ENCODE measurements at regions not wholly inside any gene's neighbourhood (a gene's known extent, or its start where the extent isn't known, plus 50 kb on each side); places are given as distances from the start of the nearest gene placed in this dataset.
"Not testable (repeated sequence)": the region's sequence is repeated elsewhere in the genome, so short reads cannot be mapped to it uniquely, and the experiment has no call there.

DNA sequence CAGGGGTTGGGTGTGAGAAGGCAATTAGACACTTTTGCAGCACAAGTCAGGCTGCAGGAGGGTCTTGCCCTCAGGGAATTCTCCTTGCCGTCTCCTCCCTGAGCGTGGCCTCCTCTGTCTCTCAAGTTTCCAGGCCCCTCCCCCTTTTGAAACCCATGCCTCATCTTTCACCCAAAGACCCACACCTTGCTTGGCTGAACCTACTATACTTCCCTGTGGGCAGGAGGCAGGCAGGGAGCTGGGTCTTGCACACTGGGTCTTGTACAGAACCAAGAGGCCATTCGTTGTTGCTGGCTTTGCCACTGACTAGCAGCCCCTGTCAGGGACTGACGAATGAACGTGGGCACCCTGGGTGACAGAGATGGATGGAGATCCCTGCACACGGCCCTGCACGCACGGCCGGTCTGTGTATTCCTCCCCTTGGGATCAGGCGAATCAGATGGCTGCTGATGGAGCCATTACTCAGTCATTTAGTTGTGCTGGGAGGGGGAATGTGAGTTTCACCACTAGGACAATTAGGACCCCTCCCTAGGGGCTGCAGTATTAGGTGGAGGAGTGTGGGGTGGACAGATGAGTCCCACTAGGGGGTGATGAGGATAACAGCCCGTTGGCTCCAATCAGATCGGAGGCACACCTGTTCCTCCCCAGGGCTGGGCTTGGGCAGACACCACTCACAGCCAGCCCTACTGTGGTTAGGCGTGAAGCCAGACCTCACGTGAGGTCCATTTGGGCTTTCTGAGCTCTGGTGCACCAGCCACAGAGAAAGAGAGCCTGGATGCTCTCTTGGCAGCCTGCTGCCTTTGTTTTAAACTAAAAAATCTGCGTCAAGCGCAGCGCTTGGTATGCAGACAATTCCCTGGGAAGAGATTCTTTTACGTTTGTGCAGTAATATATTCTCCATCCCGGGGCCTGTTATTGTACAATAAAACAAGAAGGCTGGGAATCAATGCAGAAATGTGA, 167.7 kb upstream of the WSCD1 start:
- peaks cover 5 to 19% (median 9%) of the 10 kb centered on the region in 3 donors for H3K27me3 Mint-ChIP-seq
- DNase-seq (no peak), ATAC-seq (ENCODE audit: low read depth in 2 of 2) (no peak)
- H3K36me3 Mint-ChIP-seq, result peaks cover 0 to 8% of the 10 kb centered on the region in 2 donors
- H3K27ac Mint-ChIP-seq, result no peak overlapping the region
- peaks cover 0 to 4% (median 0%) of the 10 kb centered on the region in 3 donors for H3K4me1 Mint-ChIP-seq
- H3K9me3 Mint-ChIP-seq, result peaks cover 9 to 31% (median 13%) of the 10 kb centered on the region in 7 donors
- no peak overlapping the region for H3K4me3 Mint-ChIP-seq

DNA sequence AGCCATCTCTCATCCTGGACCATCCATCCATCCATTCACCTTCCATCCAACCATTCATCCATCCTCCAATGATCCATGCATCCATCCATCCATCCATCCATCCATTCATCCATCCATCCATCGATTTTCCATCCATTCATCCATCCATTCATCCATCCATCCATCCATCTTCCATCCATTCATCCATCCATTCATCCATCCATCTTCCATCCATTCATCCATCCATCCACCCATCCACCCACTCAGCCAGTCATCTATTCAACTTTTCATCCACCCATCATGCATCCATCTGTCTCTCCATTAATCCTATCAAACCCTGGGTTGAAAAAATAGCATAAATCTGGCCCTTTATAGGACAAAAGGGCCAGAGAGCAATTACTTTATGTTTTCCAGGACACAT, 158.3 kb upstream of the WSCD1 start:
- Mint-ChIP-seq H3K4me1 (no peaks in the 10 kb centered on the region), H3K27me3 (peaks cover 6 to 7% (median 6%) of the 10 kb centered on the region in 3 donors), H3K4me3 (no peak overlapping the region), H3K36me3 (no peaks in the 10 kb centered on the region), H3K27ac (no peak overlapping the region), H3K9me3 (peaks cover 0 to 5% (median 2%) of the 10 kb centered on the region in 7 donors)
- no peak for ATAC-seq (ENCODE audit: low read depth in 2 of 2)
- DNase-seq, result no peak

DNA sequence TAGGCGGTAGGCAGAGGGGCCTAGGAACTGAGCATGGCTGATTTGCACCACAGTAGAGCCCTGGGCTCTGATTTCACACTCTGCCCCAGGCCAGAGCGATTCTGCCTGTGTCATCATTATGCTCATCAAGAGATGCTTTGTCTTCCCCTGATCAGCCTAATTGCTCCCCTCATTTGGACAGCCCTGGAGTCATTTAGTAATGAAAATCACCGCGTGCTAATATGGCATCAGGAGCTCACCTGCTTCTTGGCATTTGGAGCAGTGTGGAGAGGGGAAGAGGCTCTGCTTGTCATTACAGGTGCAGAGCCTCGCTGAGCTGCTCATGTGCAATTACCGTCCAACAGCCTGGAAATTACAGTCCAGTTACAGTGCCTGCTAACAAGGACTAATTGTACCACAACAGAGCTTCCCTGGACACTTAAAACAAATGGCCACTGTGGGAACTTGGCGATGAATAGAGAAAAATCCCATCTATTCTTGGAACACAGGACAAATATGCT, 157.1 kb upstream of the WSCD1 start:
- Mint-ChIP-seq H3K27ac (no peak overlapping the region), H3K36me3 (no peaks in the 10 kb centered on the region), H3K9me3 (peaks cover 0 to 5% (median 0%) of the 10 kb centered on the region in 7 donors), H3K27me3 (peaks cover 6 to 7% (median 6%) of the 10 kb centered on the region in 3 donors), H3K4me1 (no peaks in the 10 kb centered on the region), H3K4me3 (no peak overlapping the region)
- ATAC-seq (ENCODE audit: low read depth in 2 of 2), result no peak
- no peak for DNase-seq

DNA sequence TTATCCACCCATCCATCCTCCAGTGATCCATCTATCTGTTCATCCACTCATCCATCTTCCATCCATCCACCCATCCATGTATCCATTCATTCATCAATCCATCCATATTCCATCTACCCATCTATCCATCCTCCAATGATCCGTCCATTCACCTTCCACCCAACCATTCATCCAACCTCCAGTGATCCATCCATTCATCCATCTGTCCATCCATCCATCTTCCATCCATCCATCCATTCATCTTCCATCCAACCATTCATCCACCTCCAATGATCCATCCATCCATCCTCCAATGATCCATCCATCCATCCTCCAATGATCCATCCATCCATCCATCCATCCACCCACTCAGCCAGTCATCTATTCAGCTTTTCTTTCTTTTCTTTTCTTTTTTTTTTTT, 156.5 kb upstream of the WSCD1 start:
- H3K4me3 Mint-ChIP-seq, result no peak overlapping the region
- H3K27me3 Mint-ChIP-seq, result peaks cover 6 to 7% (median 6%) of the 10 kb centered on the region in 3 donors
- H3K4me1 Mint-ChIP-seq, result no peaks in the 10 kb centered on the region
- H3K9me3 Mint-ChIP-seq, result peaks cover 0 to 5% (median 0%) of the 10 kb centered on the region in 7 donors
- ATAC-seq (ENCODE audit: low read depth in 2 of 2) (no peak), DNase-seq (no peak)
- no peaks in the 10 kb centered on the region for H3K36me3 Mint-ChIP-seq
- no peak overlapping the region for H3K27ac Mint-ChIP-seq

DNA sequence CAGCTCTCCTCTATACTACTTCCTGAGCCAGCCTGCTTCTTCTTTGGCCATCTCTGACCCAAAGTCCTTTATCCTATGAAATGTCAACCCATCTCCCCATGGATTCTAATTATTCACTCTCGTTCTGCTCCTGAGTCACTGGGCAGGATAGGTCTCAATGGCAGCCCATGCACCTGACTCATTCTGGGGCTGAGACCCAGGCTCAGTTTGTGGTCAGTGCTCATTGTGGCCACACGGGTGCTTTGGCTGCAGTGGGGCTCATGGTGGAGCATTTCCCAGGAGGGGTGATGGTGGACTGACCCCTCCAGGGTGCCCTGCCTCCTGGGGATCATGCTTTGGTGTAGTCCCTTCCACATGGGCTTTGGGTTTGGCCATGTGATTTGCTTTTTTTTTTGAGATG, 154.8 kb upstream of the WSCD1 start:
- no peak for ATAC-seq (ENCODE audit: low read depth in 2 of 2)
- Mint-ChIP-seq H3K36me3 (no peaks in the 10 kb centered on the region), H3K27ac (no peak overlapping the region), H3K4me1 (no peaks in the 10 kb centered on the region), H3K27me3 (peaks cover 0 to 15% (median 8%) of the 10 kb centered on the region in 3 donors), H3K9me3 (peaks cover 0 to 5% (median 0%) of the 10 kb centered on the region in 7 donors), H3K4me3 (no peak overlapping the region)
- DNase-seq, result no peak

DNA sequence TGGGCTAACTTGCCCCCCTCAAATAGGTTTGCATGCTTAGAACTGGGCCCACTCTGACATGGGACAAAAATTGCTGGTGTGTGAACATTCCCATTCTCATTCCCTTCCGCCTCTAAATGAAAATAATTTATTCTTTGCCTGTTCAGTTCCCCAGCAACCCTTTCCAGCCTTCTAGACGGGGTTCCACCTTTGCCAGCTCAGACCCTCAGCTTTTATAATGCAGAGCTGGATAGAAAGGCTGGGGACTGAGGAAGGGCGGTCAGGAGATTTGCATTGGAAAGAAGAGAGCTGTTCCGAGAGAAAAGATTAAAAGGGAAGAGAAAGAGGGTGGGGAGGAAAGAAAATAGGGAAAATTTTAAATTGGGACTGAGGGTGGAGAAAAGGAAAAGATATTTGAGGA, 151.1 kb upstream of the WSCD1 start:
- H3K36me3 Mint-ChIP-seq, result no peaks in the 10 kb centered on the region
- H3K27ac Mint-ChIP-seq, result no peak overlapping the region
- no peak for ATAC-seq (ENCODE audit: low read depth in 2 of 2)
- peaks cover 0 to 10% (median 8%) of the 10 kb centered on the region in 3 donors for H3K27me3 Mint-ChIP-seq
- no peaks in the 10 kb centered on the region for H3K4me1 Mint-ChIP-seq
- no peak for DNase-seq
- no peak overlapping the region for H3K4me3 Mint-ChIP-seq
- no peaks in the 10 kb centered on the region for H3K9me3 Mint-ChIP-seq

DNA sequence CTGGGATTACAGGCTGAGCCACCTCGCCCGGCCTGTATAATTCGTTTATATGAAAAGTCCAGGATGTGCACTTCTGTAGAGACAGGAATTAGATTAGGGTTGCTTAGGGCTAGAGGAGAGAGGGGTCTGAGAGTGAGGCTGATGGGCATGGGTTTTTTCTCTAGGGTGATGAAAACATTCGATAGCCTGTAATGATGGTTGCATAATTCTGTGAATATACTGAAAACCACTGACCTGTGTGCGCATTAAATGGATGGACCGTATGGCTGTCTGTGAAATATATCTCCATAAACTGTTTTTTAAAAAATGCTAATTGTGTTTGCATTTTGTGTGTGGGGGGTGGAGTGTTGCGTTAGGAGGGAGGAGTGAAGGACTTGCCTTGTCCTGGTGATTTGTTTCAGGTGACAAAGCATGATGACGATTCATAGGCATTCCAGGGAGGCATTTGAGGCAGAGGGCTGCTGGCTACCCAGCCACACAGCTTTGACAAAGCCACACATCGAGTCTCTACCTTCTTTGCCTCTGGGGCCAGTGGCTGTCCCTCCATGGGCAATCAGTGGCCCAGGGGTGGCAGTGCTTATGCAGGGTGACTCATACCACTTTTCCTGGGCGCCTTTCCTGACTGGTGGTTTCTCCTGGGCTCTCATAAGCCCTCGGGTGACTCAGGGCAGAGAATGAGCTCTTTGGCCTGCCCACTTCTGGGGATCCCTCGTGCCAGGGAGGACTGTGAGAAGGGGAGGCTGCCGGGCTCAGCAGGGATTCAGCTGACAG, 148.5 kb upstream of the WSCD1 start:
- Mint-ChIP-seq H3K9me3 (no peaks in the 10 kb centered on the region), H3K4me1 (no peaks in the 10 kb centered on the region), H3K36me3 (no peaks in the 10 kb centered on the region), H3K4me3 (no peak overlapping the region), H3K27me3 (peaks cover 0 to 10% (median 8%) of the 10 kb centered on the region in 3 donors), H3K27ac (no peak overlapping the region)
- DNase-seq (no peak), ATAC-seq (ENCODE audit: low read depth in 2 of 2) (no peak)

DNA sequence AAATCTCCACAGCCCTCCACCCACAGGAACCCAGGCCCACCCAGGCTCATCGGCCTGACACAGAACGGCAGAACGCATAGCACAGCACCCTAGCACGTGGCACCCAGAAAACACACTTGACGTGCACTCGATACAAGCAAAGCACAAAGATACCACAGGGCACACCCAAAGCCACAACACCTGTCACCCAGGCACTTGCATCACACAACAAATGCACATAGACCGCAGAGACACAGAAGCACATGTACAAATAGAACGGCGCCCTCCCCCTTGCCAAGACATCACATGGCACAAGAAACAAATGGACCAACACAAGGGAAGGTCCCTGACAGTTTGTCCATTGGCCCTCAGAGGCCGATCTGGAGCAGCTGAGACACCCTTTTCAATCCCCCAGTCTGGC, 147.7 kb upstream of the WSCD1 start:
- DNase-seq, result no peak
- ATAC-seq (ENCODE audit: low read depth in 2 of 2), result no peak
- no peak overlapping the region for H3K4me3 Mint-ChIP-seq
- no peak overlapping the region for H3K27ac Mint-ChIP-seq
- peaks cover 6 to 10% (median 8%) of the 10 kb centered on the region in 3 donors for H3K27me3 Mint-ChIP-seq
- no peaks in the 10 kb centered on the region for H3K36me3 Mint-ChIP-seq
- H3K9me3 Mint-ChIP-seq, result no peaks in the 10 kb centered on the region
- H3K4me1 Mint-ChIP-seq, result no peaks in the 10 kb centered on the region

DNA sequence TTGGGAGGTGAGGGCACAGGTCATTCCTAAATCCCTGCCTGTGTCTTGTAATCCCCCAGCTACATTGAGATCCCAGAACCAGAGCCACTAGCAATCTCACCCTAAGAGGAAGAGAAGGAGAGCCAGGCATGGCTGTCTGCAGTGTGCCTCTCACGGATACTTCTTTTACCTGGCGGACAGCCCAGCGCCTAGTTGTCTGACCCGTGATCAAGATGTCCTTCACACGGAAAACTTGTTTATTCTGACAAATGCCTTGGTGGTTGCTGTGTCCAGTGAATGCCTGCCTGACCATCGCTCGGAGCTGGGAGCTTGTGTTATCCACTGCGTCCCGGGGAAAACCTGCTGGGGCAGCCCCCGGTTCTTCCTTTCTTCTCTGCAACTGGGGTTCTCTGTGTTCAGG, 140.5 kb upstream of the WSCD1 start:
- no peak for ATAC-seq (ENCODE audit: low read depth in 2 of 2)
- H3K4me1 Mint-ChIP-seq, result no peaks in the 10 kb centered on the region
- H3K9me3 Mint-ChIP-seq, result peaks cover 2 to 11% (median 9%) of the 10 kb centered on the region in 7 donors
- no peak for DNase-seq
- no peak overlapping the region for H3K4me3 Mint-ChIP-seq
- no peak overlapping the region for H3K27ac Mint-ChIP-seq
- peaks cover 0 to 11% (median 11%) of the 10 kb centered on the region in 3 donors for H3K27me3 Mint-ChIP-seq
- peaks cover 0 to 7% of the 10 kb centered on the region in 2 donors for H3K36me3 Mint-ChIP-seq

DNA sequence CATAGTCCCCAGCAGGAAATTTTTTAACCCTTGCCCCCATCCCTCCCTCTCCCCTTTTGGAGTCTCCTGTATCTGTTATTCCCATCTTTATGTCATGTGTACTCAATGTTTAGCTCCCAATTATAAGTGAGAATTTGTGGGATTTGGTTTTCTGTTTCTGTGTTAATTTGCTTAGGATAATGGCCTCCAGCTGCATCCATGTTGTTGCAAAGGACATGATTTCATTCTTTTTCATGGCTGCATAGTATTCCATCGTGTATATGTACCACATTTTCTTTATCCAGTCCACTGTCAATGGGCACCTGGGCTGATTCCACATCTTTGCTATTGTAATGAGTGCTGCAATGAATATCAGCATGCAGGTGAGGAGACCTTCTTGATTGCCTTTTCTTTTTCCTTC, 139.6 kb upstream of the WSCD1 start:
- not testable (repeated sequence) for H3K4me3 Mint-ChIP-seq; H3K4me1 Mint-ChIP-seq; DNase-seq; H3K36me3 Mint-ChIP-seq; H3K27ac Mint-ChIP-seq; ATAC-seq (ENCODE audit: low read depth in 2 of 2)
- Mint-ChIP-seq H3K9me3 (peaks cover 2 to 11% (median 9%) of the 10 kb centered on the region in 7 donors), H3K27me3 (peaks cover 0 to 13% (median 11%) of the 10 kb centered on the region in 3 donors)

DNA sequence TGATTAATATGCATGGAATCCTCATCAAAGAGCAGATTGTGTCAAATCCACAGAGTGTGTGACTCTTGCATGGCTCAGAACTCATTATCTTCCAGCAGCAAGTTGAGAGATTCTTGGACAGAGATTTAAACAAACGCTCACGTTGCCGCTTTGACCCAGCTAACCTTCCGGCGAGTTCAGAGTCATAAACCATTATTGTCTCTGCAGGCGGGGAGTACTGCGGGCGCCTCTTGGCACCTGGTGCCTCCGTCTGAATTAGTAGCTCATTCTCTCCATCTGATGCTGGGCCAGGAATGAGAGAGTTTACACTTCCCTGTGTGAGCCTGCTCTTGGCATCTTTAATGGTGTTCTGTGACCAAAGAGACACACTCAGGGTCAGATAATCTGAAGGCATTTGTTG, 138.6 kb upstream of the WSCD1 start:
- no peak for ATAC-seq (ENCODE audit: low read depth in 2 of 2)
- DNase-seq, result no peak
- Mint-ChIP-seq H3K4me1 (no peaks in the 10 kb centered on the region), H3K9me3 (peaks cover 2 to 11% (median 9%) of the 10 kb centered on the region in 7 donors), H3K27ac (no peak overlapping the region), H3K36me3 (peaks cover 0 to 7% of the 10 kb centered on the region in 2 donors), H3K4me3 (no peak overlapping the region), H3K27me3 (peaks cover 0 to 21% (median 11%) of the 10 kb centered on the region in 3 donors)

DNA sequence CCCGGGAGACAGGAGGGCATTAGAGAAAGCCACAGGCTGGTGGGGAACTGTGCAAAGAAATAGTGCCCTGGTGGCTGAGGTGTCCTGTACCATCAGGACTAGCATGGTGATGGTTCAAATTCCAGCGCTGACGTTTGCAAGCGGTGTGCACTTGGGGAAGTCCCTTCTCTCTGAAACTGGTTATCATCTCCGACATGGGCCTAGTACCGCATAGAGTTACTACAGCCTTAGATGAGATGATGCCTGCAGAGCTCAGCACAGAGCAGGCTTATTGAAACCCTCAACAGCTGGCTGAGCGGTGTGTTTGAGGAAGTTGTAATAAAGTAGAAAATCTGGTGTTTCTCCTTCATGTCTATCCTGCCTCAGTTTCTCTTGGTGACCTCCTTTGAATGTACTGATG, 136.7 kb upstream of the WSCD1 start:
- DNase-seq (no peak), ATAC-seq (ENCODE audit: low read depth in 2 of 2) (no peak)
- H3K36me3 Mint-ChIP-seq, result peaks cover 0 to 7% of the 10 kb centered on the region in 2 donors
- no peaks in the 10 kb centered on the region for H3K4me1 Mint-ChIP-seq
- H3K27ac Mint-ChIP-seq, result no peak overlapping the region
- no peak overlapping the region for H3K4me3 Mint-ChIP-seq
- peaks cover 2 to 11% (median 9%) of the 10 kb centered on the region in 7 donors for H3K9me3 Mint-ChIP-seq
- peaks cover 0 to 29% (median 5%) of the 10 kb centered on the region in 3 donors for H3K27me3 Mint-ChIP-seq

DNA sequence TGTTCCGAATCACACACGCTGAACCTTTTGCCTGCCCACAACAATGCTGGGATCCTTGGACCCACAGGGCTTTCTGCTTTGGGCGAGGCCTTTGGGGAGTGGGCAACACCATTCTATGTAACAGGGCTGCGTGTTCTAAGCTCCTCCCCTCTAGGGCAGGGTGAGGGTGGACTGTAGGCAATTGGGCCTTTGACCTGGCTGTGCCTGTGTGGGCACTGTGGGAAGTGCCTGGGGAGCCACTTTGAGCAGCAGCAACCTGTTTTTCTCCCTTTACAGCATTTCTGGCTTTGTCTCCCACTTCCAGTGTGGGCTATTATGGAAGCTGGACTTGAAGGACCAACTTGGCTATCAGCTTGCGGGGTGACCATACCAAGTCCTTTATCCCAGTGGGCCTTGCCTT, 128.9 kb upstream of the WSCD1 start:
- Mint-ChIP-seq H3K9me3 (peaks cover under 1 to 17% (median 3%) of the 10 kb centered on the region in 7 donors), H3K4me1 (peaks cover 0 to 4% (median 0%) of the 10 kb centered on the region in 3 donors), H3K36me3 (peaks cover 0 to 10% of the 10 kb centered on the region in 2 donors), H3K27ac (no peak overlapping the region), H3K27me3 (peaks cover 24 to 32% (median 24%) of the 10 kb centered on the region in 3 donors), H3K4me3 (no peak overlapping the region)
- DNase-seq, result no peak
- ATAC-seq (ENCODE audit: low read depth in 2 of 2), result no peak

All from naive B cell (primary cell).